ENCODE measurements at regions not wholly inside any gene's neighbourhood (a gene's known extent, or its start where the extent isn't known, plus 50 kb on each side); places are given as distances from the start of the nearest gene placed in this dataset.
A peak's percentile ranks its signal among the peaks of the same experiment; 100 is the strongest.

GRCh38 chr20:60249436-60249835, 291.2 kb downstream of the CDH26 start:
- TF ChIP-seq, protein P1, sequence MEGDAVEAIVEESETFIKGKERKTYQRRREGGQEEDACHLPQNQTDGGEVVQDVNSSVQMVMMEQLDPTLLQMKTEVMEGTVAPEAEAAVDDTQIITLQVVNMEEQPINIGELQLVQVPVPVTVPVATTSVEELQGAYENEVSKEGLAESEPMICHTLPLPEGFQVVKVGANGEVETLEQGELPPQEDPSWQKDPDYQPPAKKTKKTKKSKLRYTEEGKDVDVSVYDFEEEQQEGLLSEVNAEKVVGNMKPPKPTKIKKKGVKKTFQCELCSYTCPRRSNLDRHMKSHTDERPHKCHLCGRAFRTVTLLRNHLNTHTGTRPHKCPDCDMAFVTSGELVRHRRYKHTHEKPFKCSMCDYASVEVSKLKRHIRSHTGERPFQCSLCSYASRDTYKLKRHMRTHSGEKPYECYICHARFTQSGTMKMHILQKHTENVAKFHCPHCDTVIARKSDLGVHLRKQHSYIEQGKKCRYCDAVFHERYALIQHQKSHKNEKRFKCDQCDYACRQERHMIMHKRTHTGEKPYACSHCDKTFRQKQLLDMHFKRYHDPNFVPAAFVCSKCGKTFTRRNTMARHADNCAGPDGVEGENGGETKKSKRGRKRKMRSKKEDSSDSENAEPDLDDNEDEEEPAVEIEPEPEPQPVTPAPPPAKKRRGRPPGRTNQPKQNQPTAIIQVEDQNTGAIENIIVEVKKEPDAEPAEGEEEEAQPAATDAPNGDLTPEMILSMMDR (IDR thresholded peaks at IDR 0.05; ENCODE audit: control insufficient read depth, insufficient read depth, low read depth, low read length, missing control alignments) = no peak
- H3K4me3 ChIP-seq (ENCODE audit: control insufficient read depth, low read depth, low read length) = no peak overlapping the region
- DNase-seq (ENCODE audit: low read depth) = peak; percentile 84

- H3K4me3 ChIP-seq (ENCODE audit: control insufficient read depth, low read depth, low read length) = no peak overlapping the region
- DNase-seq (ENCODE audit: low read depth) = no peak
- TF ChIP-seq, protein P1 (IDR thresholded peaks at IDR 0.05; ENCODE audit: control insufficient read depth, insufficient read depth, low read depth, low read length, missing control alignments) = no peak
These were observed 292.0 kb downstream of the CDH26 start for GRCh38 chr20:60250251-60250650.

DNA sequence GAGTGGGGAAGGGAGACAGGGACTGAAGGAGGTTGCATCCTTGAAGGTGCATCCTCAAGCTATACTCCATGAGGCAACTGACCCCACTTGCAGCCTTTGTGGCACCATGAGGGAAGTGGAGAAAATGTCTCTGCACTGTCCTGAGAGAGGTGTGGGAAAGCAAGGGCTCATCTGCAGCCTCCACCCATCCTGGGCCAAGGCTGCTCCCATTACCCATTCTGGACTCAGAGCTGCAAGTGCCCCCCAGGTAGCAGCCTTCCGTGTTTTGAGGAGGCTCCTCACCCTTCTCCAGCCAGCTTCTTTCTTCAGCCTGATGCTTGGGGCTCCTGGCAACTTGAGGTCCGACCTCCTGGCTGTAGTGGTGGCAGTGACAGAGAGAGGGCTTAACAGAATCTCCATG, 294.6 kb downstream of the CDH26 start:
- no peak for DNase-seq (ENCODE audit: low read depth)
- no peak overlapping the region for H3K4me3 ChIP-seq (ENCODE audit: control insufficient read depth, low read depth, low read length)
- TF ChIP-seq, protein P1 (IDR thresholded peaks at IDR 0.05; ENCODE audit: control insufficient read depth, insufficient read depth, low read depth, low read length, missing control alignments) = no peak

DNA sequence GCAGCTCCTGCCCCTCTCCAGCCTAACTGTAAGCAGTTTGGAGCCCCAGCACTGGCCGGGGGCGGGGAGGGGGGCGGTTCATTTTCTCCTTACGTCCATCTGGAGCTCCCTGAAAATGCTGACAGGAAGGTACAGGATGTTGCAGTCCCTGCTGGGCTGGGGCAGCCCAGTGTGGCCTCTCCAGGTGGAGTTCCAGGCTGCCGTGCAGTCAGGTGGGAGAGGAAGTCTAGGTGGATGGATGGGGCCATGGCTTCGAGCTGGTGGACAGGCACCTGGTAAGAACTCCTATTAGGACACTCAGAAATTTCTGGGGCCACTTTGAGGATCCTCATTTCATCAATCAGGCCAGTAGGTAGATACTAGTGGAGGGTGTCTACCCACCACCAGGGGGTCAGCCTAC, 295.2 kb downstream of the CDH26 start:
- no peak overlapping the region for H3K4me3 ChIP-seq (ENCODE audit: control insufficient read depth, low read depth, low read length)
- no peak for DNase-seq (ENCODE audit: low read depth)
- TF ChIP-seq, protein P1 (IDR thresholded peaks at IDR 0.05; ENCODE audit: control insufficient read depth, insufficient read depth, low read depth, low read length, missing control alignments) = no peak

DNA sequence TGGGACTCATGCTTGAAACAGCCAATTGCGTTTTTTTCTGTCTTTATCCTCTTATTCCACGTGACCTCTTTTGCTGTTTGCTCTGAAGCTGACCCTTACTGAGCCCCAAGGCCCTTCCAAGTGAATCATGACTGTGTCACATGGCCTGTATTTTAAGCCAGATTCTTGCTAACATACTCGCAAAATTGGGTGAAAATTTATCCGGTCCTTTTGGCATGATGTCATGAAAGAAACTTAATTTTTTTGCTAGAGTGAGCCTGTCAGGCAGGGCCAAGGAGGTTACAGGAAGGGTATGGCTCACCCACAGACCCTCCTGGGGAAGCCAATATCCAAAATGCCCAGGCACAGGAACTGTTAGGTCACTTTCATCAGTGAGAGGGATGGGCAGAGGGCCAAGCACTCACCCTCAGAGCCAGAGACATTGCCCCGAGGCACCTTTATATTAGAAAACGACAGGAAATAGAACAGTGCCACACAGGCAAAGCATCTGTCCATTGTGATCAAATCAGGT, 296.7 kb downstream of the CDH26 start:
- H3K4me3 ChIP-seq (ENCODE audit: control insufficient read depth, low read depth, low read length) = no peak overlapping the region
- peak; percentile 38 for DNase-seq (ENCODE audit: low read depth)
- TF ChIP-seq, protein P1 (IDR thresholded peaks at IDR 0.05; ENCODE audit: control insufficient read depth, insufficient read depth, low read depth, low read length, missing control alignments) = no peak

DNA sequence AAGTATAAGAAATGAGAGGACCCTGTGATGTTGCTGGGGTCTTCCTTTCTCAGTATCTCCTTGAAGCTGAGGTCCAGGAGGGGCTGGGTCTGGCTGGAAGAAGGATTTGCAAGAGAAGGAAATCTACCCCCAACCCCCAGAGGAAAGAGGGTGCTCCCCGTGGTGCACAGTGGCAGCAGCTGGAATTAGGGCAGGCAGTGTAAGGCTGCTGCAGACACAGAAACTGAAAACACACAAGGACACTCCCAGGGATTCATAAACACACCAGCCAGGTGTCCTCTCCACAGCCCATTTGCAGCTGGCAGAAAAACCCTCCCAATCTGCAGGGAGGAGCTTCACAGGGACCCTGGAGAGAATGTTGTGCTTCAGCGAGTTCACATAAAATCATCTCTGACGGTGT, 297.2 kb downstream of the CDH26 start:
- H3K4me3 ChIP-seq (ENCODE audit: control insufficient read depth, low read depth, low read length) = no peak overlapping the region

More for the DNA sequence above, 297.2 kb downstream of the CDH26 start:
- no peak for DNase-seq (ENCODE audit: low read depth)
- TF ChIP-seq, protein P1 (IDR thresholded peaks at IDR 0.05; ENCODE audit: control insufficient read depth, insufficient read depth, low read depth, low read length, missing control alignments) = no peak
